HG03039 (cell line): ENCODE measurements at regions not wholly inside any gene's neighbourhood (a gene's known extent, or its start where the extent isn't known, plus 50 kb on each side); places are given as distances from the start of the nearest gene placed in this dataset.
"Not testable (repeated sequence)": the region's sequence is repeated elsewhere in the genome, so short reads cannot be mapped to it uniquely, and the experiment has no call there.

Experiments used
- ATAC-seq: cut with Tn5 transposase; IDR thresholded peaks from one replicate; pipeline ENCODE4 v1.9.1; 2021; ENCODE audit warnings: mild to moderate bottlenecking, moderate library complexity; ENCODE audit not compliant: unreplicated experiment

GRCh38 chr2:241981076-241981700 lies 111.7 kb downstream of the RTP5 start:
- ATAC-seq = no peak

- ATAC-seq = no peak
These were observed 113.4 kb downstream of the RTP5 start for GRCh38 chr2:241982706-241983570.

DNA sequence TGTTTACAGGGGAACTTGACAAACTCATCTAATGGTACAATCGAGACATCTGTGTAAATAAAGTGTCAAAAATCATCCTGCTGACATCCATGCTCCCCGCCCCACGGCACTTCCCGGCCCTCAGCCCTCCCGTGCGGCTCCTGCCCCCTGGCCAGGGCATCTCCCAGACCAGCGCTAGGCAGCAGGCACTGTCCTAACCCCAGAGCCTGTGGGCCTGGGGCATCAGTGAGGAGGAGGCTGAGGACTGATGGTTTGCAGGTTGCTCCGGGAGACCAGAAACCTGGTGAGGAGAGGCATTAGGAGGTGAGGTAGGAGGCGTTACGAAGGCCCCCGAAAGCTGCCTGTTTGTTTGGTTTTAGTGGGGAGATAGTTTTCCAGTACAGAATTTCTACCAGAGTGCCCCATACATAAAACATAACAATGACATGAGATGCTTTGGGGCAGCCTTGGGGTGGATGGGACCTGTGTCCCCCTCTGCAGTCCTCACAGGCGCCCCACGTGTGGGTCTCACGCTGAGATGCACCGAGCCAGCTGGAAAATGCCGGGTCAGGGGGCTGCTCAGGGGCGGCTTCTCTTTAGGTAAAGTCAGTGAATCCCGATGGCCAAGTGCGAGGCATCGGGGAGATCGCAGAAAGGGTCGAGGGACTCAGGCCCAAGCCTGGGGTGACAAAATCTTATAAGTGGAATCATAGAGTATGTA lies 114.2 kb downstream of the RTP5 start:
- no peak for ATAC-seq

- ATAC-seq = no peak
These were observed 114.7 kb downstream of the RTP5 start for GRCh38 chr2:241984271-241984655.

DNA sequence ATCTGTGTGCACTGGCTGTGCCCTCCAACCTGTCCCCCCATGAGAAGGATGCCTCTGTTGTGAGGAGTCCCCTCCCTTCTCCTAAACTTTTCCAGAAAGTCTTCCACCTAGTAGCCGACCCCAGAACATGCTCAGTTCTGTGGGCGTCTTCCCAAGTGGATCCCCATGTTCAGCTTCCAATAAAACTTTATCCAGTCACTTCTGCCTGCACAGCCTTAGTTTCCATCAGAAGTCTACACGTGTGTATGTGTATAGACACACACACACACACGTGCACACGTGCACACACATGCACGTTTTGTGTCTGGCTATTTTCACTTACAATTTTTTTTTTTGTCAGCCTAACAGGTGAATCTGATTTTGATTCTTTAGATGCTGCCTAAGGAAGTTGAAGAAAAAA lies 115.1 kb downstream of the RTP5 start:
- ATAC-seq = no peak

DNA sequence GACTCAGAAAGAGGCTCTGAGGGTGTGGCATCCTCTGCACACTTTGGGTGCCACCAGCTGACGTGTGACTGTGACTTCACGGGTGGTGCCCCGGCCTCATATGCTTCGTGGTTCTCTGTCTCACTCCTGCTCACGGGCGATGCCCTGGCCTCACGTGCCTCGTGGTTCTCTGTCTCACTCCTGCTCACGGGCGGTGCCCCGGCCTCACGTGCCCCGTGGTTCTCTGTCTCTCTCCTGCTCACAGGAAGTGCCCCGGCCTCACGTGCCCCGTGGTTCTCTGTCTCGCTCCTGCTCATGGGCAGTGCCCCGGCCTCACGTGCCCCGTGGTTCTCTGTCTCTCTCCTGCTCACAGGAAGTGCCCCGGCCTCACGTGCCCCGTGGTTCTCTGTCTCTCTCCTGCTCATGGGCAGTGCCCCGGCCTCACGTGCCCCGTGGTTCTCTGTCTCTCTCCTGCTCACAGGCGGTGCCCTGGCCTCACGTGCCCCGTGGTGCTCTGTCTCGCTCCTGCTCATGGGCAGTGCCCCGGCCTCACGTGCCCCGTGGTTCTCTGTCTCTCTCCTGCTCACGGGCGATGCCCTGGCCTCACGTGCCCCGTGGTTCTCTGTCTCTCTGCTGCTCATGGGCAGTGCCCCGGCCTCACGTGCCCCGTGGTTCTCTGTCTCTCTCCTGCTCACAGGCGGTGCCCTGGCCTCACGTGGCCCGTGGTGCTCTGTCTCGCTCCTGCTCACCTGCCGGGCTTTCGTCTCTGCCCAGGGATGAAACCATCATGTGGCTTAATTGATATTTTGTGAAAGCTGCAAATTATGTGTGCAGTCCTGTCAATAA lies 115.8 kb downstream of the RTP5 start:
- not testable (repeated sequence) for ATAC-seq

DNA sequence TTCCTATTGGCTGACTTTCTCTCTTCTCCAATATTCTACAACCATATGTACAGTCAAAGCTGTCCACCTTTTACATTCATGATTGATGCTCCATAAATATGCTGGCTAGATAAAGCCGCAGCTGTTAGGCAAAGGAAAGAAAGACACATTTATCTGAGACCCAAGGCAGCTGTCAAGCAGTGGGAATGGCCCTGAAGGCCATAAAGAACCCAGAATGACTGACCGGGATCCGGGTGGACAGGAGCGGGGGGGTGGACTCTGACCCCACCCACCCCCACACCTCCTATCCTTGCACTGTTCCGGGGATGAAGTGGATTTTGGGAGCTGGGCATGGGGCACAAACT lies 116.4 kb downstream of the RTP5 start:
- no peak for ATAC-seq

DNA sequence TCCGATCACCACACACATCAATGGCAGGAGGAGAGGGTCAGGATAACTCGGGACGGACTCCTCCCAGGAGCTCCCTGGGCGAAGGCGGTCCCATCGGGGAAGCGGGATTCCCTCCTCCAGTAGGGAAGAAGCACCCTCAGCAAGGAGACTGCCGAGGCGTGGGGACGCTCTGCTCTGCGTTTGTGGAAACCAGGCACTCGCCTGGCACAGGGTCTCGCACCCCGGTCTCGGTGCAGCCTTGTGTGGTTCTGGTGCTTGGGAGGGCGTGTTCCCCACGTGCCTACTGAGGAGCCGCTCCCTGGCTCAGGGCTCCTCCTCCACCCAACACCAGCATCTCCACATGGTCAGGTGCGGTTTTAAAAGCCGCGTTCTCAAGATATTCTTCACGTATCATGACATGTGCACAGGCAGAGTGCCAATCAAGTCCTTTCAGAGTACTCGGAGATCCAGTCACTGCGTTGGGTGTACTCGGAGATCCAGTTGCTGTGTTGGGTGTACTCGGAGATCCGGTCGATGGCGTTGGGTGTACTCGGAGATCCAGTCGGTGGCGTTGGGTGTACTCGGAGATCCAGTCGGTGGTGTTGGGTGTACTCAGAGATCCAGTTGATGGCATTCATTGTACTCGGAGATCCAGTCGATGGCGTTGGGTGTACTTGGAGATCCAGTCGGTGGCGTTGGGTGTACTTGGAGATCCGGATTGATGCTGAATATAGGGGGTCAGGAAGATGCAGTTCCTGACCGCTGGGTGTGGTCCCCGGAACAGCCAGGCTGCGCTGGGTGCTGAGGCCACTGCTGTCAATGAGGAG lies 117.5 kb downstream of the RTP5 start:
- ATAC-seq = no peak

- ATAC-seq = no peak
These were observed 118.2 kb downstream of the RTP5 start for GRCh38 chr2:241987726-241988125.

- ATAC-seq = no peak
These were observed 118.6 kb downstream of the RTP5 start for GRCh38 chr2:241988146-241988545.

DNA sequence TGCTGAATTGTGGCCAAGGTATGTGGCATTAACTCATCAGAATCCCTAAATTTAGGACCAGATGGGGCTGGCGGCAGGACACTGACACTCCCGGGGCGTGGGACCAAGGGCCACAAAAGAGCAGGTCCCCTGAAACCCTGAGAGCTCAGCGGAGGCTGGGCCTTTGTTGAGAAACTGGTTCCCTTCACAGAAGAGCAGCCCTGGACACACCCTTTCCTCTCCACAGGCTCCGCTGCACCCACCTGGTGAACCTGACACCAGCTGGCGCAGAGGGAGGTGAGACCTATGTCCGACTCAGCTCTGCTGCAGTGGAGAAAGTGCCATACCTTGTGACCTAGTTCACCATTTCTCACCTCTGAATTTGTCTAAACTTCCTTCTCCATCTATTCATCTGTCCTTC lies 119.5 kb downstream of the RTP5 start:
- ATAC-seq = no peak

DNA sequence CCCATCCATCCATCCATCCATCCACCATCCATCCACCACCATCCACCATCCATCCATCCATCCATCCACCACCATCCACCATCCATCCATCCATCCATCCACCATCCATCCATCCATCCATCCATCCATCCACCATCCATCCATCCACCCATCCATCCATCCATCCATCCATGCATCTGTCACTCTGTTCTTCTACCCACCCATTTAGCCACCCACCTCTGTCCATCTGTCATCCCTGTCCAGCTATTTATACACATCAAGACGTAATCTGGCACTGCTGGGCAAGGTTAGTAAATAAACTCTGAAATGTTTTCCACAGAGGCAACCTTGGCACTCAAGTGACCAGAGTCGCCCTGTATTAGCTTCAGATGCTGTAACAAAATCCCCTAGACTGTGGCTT lies 120.9 kb downstream of the RTP5 start:
- no peak for ATAC-seq

DNA sequence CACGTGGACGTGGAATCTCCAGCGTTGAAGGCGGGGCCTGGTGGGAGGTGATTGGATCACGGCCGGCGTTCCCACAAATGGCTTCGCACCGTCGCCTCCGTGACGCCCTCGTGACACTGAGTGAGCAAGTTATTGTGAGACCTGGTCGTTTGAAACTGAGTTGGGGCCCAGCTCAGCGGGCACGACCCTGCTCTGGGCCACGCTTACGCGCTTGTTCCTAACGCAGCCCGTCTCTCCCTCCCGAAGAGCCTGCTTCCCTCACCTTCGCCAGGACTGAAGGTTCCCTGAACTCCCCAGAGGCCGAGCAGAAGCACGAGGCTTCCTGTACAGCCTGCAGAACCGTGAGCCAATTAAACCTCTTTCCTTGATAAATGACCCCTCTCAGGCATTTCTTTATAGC lies 121.8 kb downstream of the RTP5 start:
- ATAC-seq = no peak

DNA sequence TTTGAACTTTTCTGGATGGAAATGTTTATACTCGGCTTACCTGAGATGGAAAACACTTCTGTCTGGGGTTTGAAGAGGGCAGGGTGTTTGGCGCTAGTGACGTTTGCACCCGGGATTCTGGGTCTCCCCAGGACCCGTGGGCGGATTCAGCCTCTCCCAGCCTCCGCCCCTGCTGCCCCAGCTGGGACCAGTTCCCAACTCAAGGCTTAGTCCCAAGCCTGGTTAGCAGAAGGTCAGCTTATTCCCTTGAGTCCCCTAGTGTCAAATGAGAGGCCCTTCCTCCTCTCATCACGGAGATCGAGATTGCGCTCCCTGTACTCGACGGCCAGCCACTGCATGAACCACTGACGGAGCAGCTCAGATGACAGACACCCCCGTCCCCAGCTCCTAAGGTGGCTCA lies 123.2 kb downstream of the RTP5 start:
- no peak for ATAC-seq

GRCh38 chr2:241993386-241994005 lies 124.0 kb downstream of the RTP5 start:
- no peak for ATAC-seq

GRCh38 chr2:241994086-241994485 lies 124.6 kb downstream of the RTP5 start:
- ATAC-seq = no peak

GRCh38 chr2:241994556-241995213 lies 125.2 kb downstream of the RTP5 start:
- no peak for ATAC-seq

DNA sequence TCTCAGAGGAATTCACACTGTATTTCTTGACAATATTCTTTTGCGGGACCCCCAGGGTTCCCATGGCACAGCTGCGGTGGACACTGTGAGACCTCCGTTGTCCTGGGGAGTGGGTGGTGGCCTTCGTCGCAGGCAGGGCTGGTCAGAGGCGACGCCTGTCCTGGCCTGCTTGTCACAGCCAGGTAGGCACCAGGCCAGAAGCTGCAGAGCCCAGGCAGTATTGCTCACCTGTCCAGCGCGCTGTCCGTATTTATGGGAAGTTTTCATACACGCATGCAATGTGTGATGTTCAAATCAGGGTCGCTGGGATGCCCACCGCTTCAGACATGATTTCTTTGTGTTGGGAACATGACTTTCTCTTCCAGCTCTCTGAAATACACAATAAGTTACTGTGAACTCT lies 126.6 kb downstream of the RTP5 start:
- no peak for ATAC-seq

GRCh38 chr2:241997017-241997416 lies 127.5 kb downstream of the RTP5 start:
- ATAC-seq = no peak
